ENCODE measurements at regions not wholly inside any gene's neighbourhood (a gene's known extent, or its start where the extent isn't known, plus 50 kb on each side); places are given as distances from the start of the nearest gene placed in this dataset.

DNA sequence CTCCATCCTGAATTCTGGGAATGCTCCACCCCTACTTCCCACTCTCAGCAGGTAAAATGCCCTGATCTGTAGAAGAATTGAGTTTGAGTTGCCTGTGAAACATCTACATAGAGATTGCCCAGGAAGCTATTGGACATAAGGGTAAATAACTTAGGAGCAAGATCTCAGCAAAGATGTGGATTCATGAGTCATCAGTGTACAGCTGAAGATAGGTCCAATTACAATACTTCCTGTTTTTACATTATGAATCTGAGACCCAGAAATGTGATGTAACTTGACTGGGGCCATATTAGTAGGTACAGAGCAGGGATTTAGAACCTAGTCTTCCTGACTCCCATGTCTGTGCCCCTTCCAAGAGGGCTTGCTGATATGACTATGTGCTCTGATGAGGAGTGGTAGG lies 79.4 kb upstream of the FNDC3A start:
- Mint-ChIP-seq H3K27me3 (peaks cover 4 to 13% of the 10 kb centered on the region in 2 donors), H3K27ac (no peak overlapping the region), H3K4me1 (no peaks in the 10 kb centered on the region), H3K9me3 (peaks cover 0 to 5% (median under 1%) of the 10 kb centered on the region in 8 donors), H3K4me3 (no peak overlapping the region), H3K36me3 (no peaks in the 10 kb centered on the region)
- intact Hi-C loops (cut with micrococcal nuclease): no loop called here
- Histone ChIP-seq H3K27ac (ENCODE audit: low read depth, low read length) (no peak overlapping the region), H3K4me1 (ENCODE audit: insufficient read depth, low read length) (no peaks in the 10 kb centered on the region), H3K4me3 (ENCODE audit: low read length in 2 of 2) (no peak overlapping the region), H3K9me3 (ENCODE audit: control insufficient read depth in 1 of 2, low read length in 2 of 2) (no peaks in the 10 kb centered on the region), H3K27me3 (ENCODE audit: insufficient read depth, low read length) (no peaks in the 10 kb centered on the region), H3K36me3 (ENCODE audit: insufficient read depth, low read length) (no peaks in the 10 kb centered on the region)
- no peak for DNase-seq
- CTCF ChIA-PET (ENCODE audit: partially characterized antibody): no interaction called here
- POLR2A ChIA-PET (ENCODE audit: partially characterized antibody): no interaction called here

- no peak overlapping the region for H3K4me3 Mint-ChIP-seq
- H3K9me3 Mint-ChIP-seq: peaks cover 0 to 5% (median 0%) of the 10 kb centered on the region in 8 donors
- Histone ChIP-seq H3K36me3 (ENCODE audit: insufficient read depth, low read length) (no peaks in the 10 kb centered on the region), H3K9me3 (ENCODE audit: control insufficient read depth in 1 of 2, low read length in 2 of 2) (no peaks in the 10 kb centered on the region), H3K4me3 (ENCODE audit: low read length in 2 of 2) (no peak overlapping the region), H3K27me3 (ENCODE audit: insufficient read depth, low read length) (no peaks in the 10 kb centered on the region), H3K27ac (ENCODE audit: low read depth, low read length) (no peak overlapping the region), H3K4me1 (ENCODE audit: insufficient read depth, low read length) (no peaks in the 10 kb centered on the region)
- POLR2A ChIA-PET (ENCODE audit: partially characterized antibody): no interaction called here
- no peak overlapping the region for H3K27ac Mint-ChIP-seq
- DNase-seq: no peak
- intact Hi-C loops (cut with micrococcal nuclease): no loop called here
- peaks cover 7 to 12% of the 10 kb centered on the region in 2 donors for H3K27me3 Mint-ChIP-seq
- H3K36me3 Mint-ChIP-seq: no peaks in the 10 kb centered on the region
- no peaks in the 10 kb centered on the region for H3K4me1 Mint-ChIP-seq
- CTCF ChIA-PET (ENCODE audit: partially characterized antibody): no interaction called here
These were observed 73.9 kb upstream of the FNDC3A start for GRCh38 chr13:48901781-48902180.

DNA sequence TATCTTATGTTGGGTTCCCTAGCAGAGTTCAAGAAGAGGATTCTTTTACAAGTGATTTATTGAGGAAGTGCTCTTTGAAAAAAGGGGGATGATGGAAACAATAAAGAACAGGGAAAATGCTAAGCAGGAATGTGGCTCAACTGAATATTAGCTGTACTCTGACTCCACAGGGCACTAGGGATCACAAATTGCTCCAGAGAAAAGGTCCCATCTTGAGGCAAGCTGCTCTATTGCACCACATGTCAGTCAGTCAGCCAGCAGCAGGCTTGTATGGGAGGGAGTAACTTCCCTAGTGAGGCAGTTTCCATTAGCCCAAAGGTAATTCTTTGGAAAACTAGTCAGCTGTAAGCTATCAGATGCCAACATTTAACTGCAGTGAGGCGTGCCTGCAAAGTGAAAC lies 73.3 kb upstream of the FNDC3A start:
- ChIA-PET POLR2A (ENCODE audit: partially characterized antibody) (no interaction called here), CTCF (ENCODE audit: partially characterized antibody) (no interaction called here)
- peaks cover 0 to 5% (median 0%) of the 10 kb centered on the region in 8 donors for H3K9me3 Mint-ChIP-seq
- intact Hi-C loops (cut with micrococcal nuclease): no loop called here
- H3K9me3 ChIP-seq (ENCODE audit: control insufficient read depth in 1 of 2, low read length in 2 of 2): no peaks in the 10 kb centered on the region
- no peaks in the 10 kb centered on the region for H3K4me1 ChIP-seq (ENCODE audit: insufficient read depth, low read length)
- H3K27ac Mint-ChIP-seq: no peak overlapping the region
- no peaks in the 10 kb centered on the region for H3K4me1 Mint-ChIP-seq
- no peak overlapping the region for H3K27ac ChIP-seq (ENCODE audit: low read depth, low read length)
- no peaks in the 10 kb centered on the region for H3K27me3 ChIP-seq (ENCODE audit: insufficient read depth, low read length)
- H3K4me3 Mint-ChIP-seq: no peak overlapping the region
- H3K36me3 ChIP-seq (ENCODE audit: insufficient read depth, low read length): no peaks in the 10 kb centered on the region
- H3K27me3 Mint-ChIP-seq: peaks cover 7 to 12% of the 10 kb centered on the region in 2 donors
- H3K36me3 Mint-ChIP-seq: no peaks in the 10 kb centered on the region
- no peak overlapping the region for H3K4me3 ChIP-seq (ENCODE audit: low read length in 2 of 2)
- no peak for DNase-seq

GRCh38 chr13:48904668-48905290 lies 70.9 kb upstream of the FNDC3A start:
- no peak overlapping the region for H3K27ac ChIP-seq (ENCODE audit: low read depth, low read length)
- no peaks in the 10 kb centered on the region for H3K27me3 ChIP-seq (ENCODE audit: insufficient read depth, low read length)
- no peaks in the 10 kb centered on the region for H3K4me1 ChIP-seq (ENCODE audit: insufficient read depth, low read length)
- no peaks in the 10 kb centered on the region for H3K9me3 ChIP-seq (ENCODE audit: control insufficient read depth in 1 of 2, low read length in 2 of 2)
- intact Hi-C loops (cut with micrococcal nuclease): no loop called here
- CTCF ChIA-PET (ENCODE audit: partially characterized antibody): no interaction called here
- Mint-ChIP-seq H3K4me1 (no peaks in the 10 kb centered on the region), H3K9me3 (no peaks in the 10 kb centered on the region), H3K27me3 (peaks cover 4 to 6% of the 10 kb centered on the region in 2 donors), H3K36me3 (no peaks in the 10 kb centered on the region), H3K4me3 (no peak overlapping the region), H3K27ac (no peak overlapping the region)
- DNase-seq: no peak
- no peak overlapping the region for H3K4me3 ChIP-seq (ENCODE audit: low read length in 2 of 2)
- POLR2A ChIA-PET (ENCODE audit: partially characterized antibody): no interaction called here
- H3K36me3 ChIP-seq (ENCODE audit: insufficient read depth, low read length): no peaks in the 10 kb centered on the region

DNA sequence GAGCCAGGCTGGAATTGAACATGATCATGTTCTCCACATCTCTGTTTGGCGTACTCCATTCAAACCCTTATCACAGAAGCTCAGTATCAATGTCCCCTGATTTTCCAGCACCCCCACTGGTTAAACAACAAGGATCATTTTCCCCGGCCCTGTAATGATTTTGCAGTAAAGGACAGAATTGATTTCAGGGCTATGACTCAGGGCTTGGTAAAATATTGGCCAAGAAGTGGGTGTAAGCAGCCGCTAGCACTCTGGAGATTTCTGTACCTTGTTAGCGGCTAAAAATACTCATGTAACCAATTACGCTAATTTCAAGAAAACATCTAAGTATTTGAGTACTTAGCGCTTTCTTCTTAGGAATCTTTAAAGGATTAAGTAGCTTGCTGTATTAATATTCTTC lies 69.5 kb upstream of the FNDC3A start:
- Histone ChIP-seq H3K9me3 (ENCODE audit: control insufficient read depth in 1 of 2, low read length in 2 of 2) (no peaks in the 10 kb centered on the region), H3K4me3 (ENCODE audit: low read length in 2 of 2) (no peak overlapping the region), H3K27me3 (ENCODE audit: insufficient read depth, low read length) (no peaks in the 10 kb centered on the region), H3K4me1 (ENCODE audit: insufficient read depth, low read length) (no peaks in the 10 kb centered on the region), H3K36me3 (ENCODE audit: insufficient read depth, low read length) (no peaks in the 10 kb centered on the region), H3K27ac (ENCODE audit: low read depth, low read length) (no peak overlapping the region)
- POLR2A ChIA-PET (ENCODE audit: partially characterized antibody): no interaction called here
- DNase-seq: no peak
- H3K36me3 Mint-ChIP-seq: no peaks in the 10 kb centered on the region
- H3K4me3 Mint-ChIP-seq: no peak overlapping the region
- no peaks in the 10 kb centered on the region for H3K9me3 Mint-ChIP-seq
- H3K4me1 Mint-ChIP-seq: no peaks in the 10 kb centered on the region
- peaks cover 0 to 4% of the 10 kb centered on the region in 2 donors for H3K27me3 Mint-ChIP-seq
- intact Hi-C loops (cut with micrococcal nuclease): no loop called here
- no peak overlapping the region for H3K27ac Mint-ChIP-seq
- CTCF ChIA-PET (ENCODE audit: partially characterized antibody): no interaction called here

DNA sequence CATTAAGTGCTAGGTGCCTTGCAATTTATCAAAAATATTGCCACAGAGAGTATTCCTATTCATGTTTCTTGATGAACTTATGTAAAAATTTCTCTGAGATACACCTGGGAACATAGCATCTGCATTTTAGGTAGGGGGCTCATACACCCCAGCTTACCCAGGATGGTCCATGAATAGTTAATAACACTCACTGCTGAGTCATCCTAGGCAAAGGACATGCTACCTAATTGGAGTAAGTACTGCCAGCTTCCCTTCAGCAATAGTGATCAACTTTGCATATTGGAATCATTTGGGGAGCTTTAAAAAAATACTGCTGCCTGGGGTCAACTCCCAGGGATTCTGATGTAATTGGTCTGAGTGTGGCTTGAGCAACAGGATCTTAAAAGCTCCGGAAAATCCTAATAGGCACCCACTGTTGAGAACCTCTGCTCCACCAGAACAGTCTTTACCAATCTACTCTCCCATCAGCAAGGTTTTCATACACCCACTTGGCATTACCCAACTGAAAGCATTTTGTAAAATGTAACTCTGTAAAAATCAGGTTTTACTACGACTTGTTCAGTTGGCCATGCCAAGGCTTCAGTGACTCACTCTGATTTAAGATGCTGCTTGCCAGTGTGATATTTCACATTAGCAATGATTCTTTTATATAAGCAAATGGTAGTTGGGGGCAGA lies 67.2 kb upstream of the FNDC3A start:
- Mint-ChIP-seq H3K36me3 (no peaks in the 10 kb centered on the region), H3K27me3 (peaks cover 0 to 1% of the 10 kb centered on the region in 2 donors), H3K4me3 (no peak overlapping the region), H3K9me3 (no peaks in the 10 kb centered on the region), H3K4me1 (no peaks in the 10 kb centered on the region), H3K27ac (no peak overlapping the region)
- DNase-seq: no peak
- H3K4me3 ChIP-seq (ENCODE audit: low read length in 2 of 2): no peak overlapping the region
- no peaks in the 10 kb centered on the region for H3K27me3 ChIP-seq (ENCODE audit: insufficient read depth, low read length)
- CTCF ChIA-PET (ENCODE audit: partially characterized antibody): no interaction called here
- H3K9me3 ChIP-seq (ENCODE audit: control insufficient read depth in 1 of 2, low read length in 2 of 2): no peaks in the 10 kb centered on the region
- intact Hi-C loops (cut with micrococcal nuclease): no loop called here
- H3K27ac ChIP-seq (ENCODE audit: low read depth, low read length): no peak overlapping the region
- H3K4me1 ChIP-seq (ENCODE audit: insufficient read depth, low read length): no peaks in the 10 kb centered on the region
- no peaks in the 10 kb centered on the region for H3K36me3 ChIP-seq (ENCODE audit: insufficient read depth, low read length)
- POLR2A ChIA-PET (ENCODE audit: partially characterized antibody): no interaction called here

GRCh38 chr13:48909056-48909389 lies 66.7 kb upstream of the FNDC3A start:
- no peak overlapping the region for H3K27ac ChIP-seq (ENCODE audit: low read depth, low read length)
- intact Hi-C loops (cut with micrococcal nuclease): no loop called here
- no peaks in the 10 kb centered on the region for H3K36me3 ChIP-seq (ENCODE audit: insufficient read depth, low read length)
- CTCF ChIA-PET (ENCODE audit: partially characterized antibody): no interaction called here
- no peak overlapping the region for H3K4me3 ChIP-seq (ENCODE audit: low read length in 2 of 2)
- Mint-ChIP-seq H3K27ac (no peak overlapping the region), H3K9me3 (no peaks in the 10 kb centered on the region), H3K4me1 (no peaks in the 10 kb centered on the region), H3K36me3 (no peaks in the 10 kb centered on the region), H3K27me3 (no peaks in the 10 kb centered on the region), H3K4me3 (no peak overlapping the region)
- H3K27me3 ChIP-seq (ENCODE audit: insufficient read depth, low read length): no peaks in the 10 kb centered on the region
- POLR2A ChIA-PET (ENCODE audit: partially characterized antibody): no interaction called here
- H3K4me1 ChIP-seq (ENCODE audit: insufficient read depth, low read length): no peaks in the 10 kb centered on the region
- DNase-seq: no peak
- no peaks in the 10 kb centered on the region for H3K9me3 ChIP-seq (ENCODE audit: control insufficient read depth in 1 of 2, low read length in 2 of 2)

DNA sequence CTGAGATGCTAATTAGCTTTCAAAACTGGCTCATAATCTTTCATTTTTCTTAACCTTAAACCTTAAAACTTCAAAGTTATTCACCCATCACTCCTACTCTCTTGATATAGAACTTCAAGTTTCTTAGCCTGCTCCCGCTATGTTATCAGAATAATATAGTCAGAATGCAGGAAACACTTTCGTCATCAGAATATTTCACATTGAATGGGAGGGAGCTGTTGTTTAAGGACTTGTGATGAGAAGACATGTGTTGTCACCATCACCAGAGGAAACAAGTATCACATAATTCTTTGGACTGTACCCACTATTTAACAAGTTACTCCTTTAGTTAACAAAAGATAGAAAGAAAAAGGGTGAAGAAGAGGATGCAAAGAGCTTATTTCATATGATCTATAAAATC lies 65.0 kb upstream of the FNDC3A start:
- no peaks in the 10 kb centered on the region for H3K36me3 Mint-ChIP-seq
- Histone ChIP-seq H3K4me3 (ENCODE audit: low read length in 2 of 2) (no peak overlapping the region), H3K27me3 (ENCODE audit: insufficient read depth, low read length) (no peaks in the 10 kb centered on the region), H3K36me3 (ENCODE audit: insufficient read depth, low read length) (no peaks in the 10 kb centered on the region), H3K4me1 (ENCODE audit: insufficient read depth, low read length) (no peaks in the 10 kb centered on the region), H3K9me3 (ENCODE audit: control insufficient read depth in 1 of 2, low read length in 2 of 2) (no peaks in the 10 kb centered on the region), H3K27ac (ENCODE audit: low read depth, low read length) (no peak overlapping the region)
- DNase-seq: no peak
- intact Hi-C loops (cut with micrococcal nuclease): no loop called here
- H3K27me3 Mint-ChIP-seq: no peaks in the 10 kb centered on the region
- no peak overlapping the region for H3K4me3 Mint-ChIP-seq
- no peak overlapping the region for H3K27ac Mint-ChIP-seq
- no peaks in the 10 kb centered on the region for H3K9me3 Mint-ChIP-seq
- POLR2A ChIA-PET (ENCODE audit: partially characterized antibody): no interaction called here
- CTCF ChIA-PET (ENCODE audit: partially characterized antibody): no interaction called here
- H3K4me1 Mint-ChIP-seq: no peaks in the 10 kb centered on the region
